ENCODE measurements at regions not wholly inside any gene's neighbourhood (a gene's known extent, or its start where the extent isn't known, plus 50 kb on each side); places are given as distances from the start of the nearest gene placed in this dataset.

DNA sequence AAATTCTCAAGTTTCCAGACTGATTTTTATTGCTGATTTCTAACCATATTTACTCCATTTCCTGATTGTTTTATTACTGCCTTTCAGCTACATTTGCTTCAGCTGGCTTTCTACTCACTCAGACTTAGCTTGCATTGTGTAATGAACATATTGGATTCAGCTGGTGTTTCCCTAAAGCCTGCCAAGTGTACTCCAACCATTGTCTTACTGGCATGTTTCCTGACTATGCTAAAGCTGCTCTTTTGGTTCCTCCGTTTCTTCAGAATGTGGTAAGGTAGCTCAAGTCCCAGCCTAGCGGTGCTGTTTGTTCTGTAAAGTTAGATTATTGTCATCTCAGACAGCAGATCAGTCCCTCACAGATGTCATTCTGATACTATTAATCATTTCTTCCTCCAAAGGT lies 53.1 kb upstream of the GLRA2 start:
- Mint-ChIP-seq H3K9me3 (peaks cover 0 to 6% (median 0%) of the 10 kb centered on the region in 7 donors), H3K36me3 (no peaks in the 10 kb centered on the region), H3K27me3 (peaks cover 0 to 6% (median 0%) of the 10 kb centered on the region in 3 donors), H3K27ac (no peak overlapping the region), H3K4me1 (no peaks in the 10 kb centered on the region), H3K4me3 (no peak overlapping the region)
- no peak for DNase-seq
- no peak for ATAC-seq (ENCODE audit: low read depth in 2 of 2)

DNA sequence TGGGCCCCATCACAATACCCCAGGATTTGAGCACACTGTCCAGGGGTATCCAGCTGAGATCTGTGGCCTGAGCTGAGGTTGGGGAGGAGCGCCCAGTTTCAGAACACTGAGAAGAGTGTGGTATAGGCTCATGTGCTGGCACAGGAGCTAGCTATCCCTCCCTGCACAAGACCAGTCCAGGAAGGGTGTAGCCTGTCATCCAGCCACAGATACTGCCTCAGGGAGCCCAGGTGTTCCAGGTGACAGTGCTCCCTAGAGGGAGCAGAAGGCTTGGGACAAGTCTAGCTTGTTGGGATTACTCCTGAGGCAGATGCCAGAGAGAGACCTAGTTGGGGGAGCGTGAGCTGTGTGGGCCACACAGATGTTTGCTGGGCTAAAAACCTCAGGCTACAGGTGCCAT lies 79.6 kb upstream of the GLRA2 start:
- ATAC-seq (ENCODE audit: low read depth in 2 of 2) (no peak), DNase-seq (no peak)
- H3K4me3 Mint-ChIP-seq: no peak overlapping the region
- no peaks in the 10 kb centered on the region for H3K4me1 Mint-ChIP-seq
- no peaks in the 10 kb centered on the region for H3K36me3 Mint-ChIP-seq
- peaks cover 2 to 6% (median 4%) of the 10 kb centered on the region in 7 donors for H3K9me3 Mint-ChIP-seq
- peaks cover 0 to 3% (median 0%) of the 10 kb centered on the region in 3 donors for H3K27me3 Mint-ChIP-seq
- H3K27ac Mint-ChIP-seq: no peak overlapping the region

DNA sequence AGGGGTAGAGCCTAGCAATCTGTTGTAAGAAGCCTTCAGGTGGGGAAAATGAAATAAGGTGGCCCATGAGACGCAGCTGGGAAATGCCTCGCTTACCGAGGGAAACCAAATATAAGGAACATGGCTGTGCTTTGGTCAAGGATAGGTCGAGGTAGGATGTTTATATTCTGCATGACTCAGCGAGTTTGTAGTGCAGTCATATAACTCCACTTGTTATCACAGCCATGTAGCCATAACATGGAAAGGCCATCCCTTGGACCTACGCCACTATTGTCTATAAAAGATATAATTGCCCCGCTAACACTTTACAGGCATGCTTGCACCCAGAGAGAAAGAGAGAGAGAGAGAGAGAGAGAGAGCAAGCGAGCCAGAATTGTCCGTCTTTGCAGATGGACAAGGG lies 80.9 kb upstream of the GLRA2 start:
- H3K27ac Mint-ChIP-seq: no peak overlapping the region
- DNase-seq (no peak), ATAC-seq (ENCODE audit: low read depth in 2 of 2) (no peak)
- H3K9me3 Mint-ChIP-seq: peaks cover 0 to 6% (median 2%) of the 10 kb centered on the region in 7 donors
- H3K36me3 Mint-ChIP-seq: no peaks in the 10 kb centered on the region
- H3K27me3 Mint-ChIP-seq: peaks cover 0 to 3% (median 0%) of the 10 kb centered on the region in 3 donors
- H3K4me1 Mint-ChIP-seq: no peaks in the 10 kb centered on the region
- no peak overlapping the region for H3K4me3 Mint-ChIP-seq

DNA sequence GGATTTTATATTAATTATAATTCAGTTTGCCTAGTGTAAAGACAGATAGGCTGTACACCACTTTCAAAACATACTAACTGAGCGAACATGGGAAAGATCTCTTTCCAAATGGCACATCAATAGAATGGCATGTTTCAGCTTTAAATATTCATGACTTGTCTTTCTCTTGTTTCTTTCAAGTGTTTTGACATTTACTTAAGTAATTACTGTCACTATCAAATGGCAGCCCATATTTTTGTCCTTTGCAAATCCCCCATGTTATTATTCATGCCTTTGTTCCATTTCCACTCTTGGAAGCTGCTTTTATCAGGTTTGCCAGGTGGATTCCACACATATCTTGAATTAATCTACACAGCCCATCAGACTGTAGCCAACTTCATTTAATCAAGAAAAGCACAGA lies 89.2 kb upstream of the GLRA2 start:
- Mint-ChIP-seq H3K27me3 (no peaks in the 10 kb centered on the region), H3K4me1 (no peaks in the 10 kb centered on the region), H3K9me3 (peaks cover 0 to 5% (median 4%) of the 10 kb centered on the region in 7 donors), H3K4me3 (no peak overlapping the region), H3K27ac (no peak overlapping the region), H3K36me3 (no peaks in the 10 kb centered on the region)
- DNase-seq: no peak
- no peak for ATAC-seq (ENCODE audit: low read depth in 2 of 2)

DNA sequence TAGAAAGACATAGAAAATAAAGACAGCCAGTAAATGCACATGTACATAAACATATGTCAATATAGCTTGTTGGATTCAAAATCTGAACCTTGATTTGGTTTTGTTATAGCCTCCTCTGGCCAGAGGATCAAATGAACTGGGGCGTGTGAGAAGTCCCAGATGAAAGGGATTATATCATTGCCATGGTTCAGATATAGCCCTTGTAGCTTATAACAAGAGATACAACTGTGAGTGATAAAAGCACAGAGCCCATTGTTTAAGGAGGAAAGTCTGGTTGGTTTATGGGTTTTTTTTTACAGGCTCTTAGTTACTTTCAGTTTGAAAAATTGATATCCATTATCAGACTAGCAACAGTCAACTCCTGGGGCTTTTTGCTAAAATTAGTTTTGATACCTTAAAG lies 101.7 kb upstream of the GLRA2 start:
- Mint-ChIP-seq H3K36me3 (no peaks in the 10 kb centered on the region), H3K4me1 (no peaks in the 10 kb centered on the region), H3K4me3 (no peak overlapping the region), H3K9me3 (peaks cover 0 to 9% (median 0%) of the 10 kb centered on the region in 7 donors), H3K27ac (no peak overlapping the region), H3K27me3 (peaks cover 0 to 9% (median 0%) of the 10 kb centered on the region in 3 donors)
- DNase-seq (no peak), ATAC-seq (ENCODE audit: low read depth in 2 of 2) (no peak)

DNA sequence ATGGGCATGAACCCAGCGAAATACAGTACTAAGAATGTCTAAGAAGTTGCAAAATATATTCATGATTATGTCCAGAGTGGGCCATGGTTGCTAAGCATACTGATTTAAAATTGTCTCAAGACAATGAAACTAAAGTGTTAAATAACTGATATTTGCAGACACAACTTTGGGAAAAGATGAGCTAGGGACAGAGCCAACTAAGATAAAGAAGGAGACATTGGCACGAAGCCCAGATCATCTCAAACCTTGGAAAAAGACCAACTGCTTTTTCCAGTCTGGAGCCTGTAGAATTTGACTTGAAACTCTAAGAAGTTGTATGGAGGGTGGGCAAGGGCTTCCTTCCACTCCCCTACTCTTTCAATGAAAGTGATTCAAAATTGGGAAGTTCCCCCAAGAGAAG lies 108.5 kb upstream of the GLRA2 start:
- no peaks in the 10 kb centered on the region for H3K36me3 Mint-ChIP-seq
- no peaks in the 10 kb centered on the region for H3K27me3 Mint-ChIP-seq
- DNase-seq (no peak), ATAC-seq (ENCODE audit: low read depth in 2 of 2) (no peak)
- H3K27ac Mint-ChIP-seq: no peak overlapping the region
- H3K9me3 Mint-ChIP-seq: peaks cover 0 to 12% (median 0%) of the 10 kb centered on the region in 7 donors
- H3K4me3 Mint-ChIP-seq: no peak overlapping the region
- H3K4me1 Mint-ChIP-seq: no peaks in the 10 kb centered on the region

DNA sequence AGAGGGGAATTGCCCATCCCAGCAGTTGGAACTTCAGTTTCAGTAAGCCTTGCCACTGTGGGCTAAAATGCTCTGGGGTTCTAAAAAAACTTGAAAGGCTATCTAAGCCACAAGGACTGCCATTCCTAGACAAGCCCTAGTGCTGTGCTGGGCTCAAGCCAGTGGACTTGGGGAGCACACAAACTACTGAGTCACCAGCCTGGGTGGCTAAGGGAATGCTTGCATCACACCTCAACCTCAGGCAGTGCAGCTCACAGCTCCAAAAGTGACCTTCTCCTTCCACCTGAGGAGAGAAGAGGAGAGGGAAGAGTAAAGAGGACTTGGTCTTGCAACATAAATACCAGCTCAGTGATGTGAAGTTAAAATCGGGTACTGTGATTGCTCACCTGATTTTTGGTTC lies 116.7 kb upstream of the GLRA2 start:
- Mint-ChIP-seq H3K27ac (no peak overlapping the region), H3K27me3 (peaks cover 0 to 5% (median 0%) of the 10 kb centered on the region in 3 donors), H3K9me3 (peaks cover 0 to 17% (median 3%) of the 10 kb centered on the region in 7 donors), H3K4me1 (no peaks in the 10 kb centered on the region), H3K4me3 (no peak overlapping the region), H3K36me3 (no peaks in the 10 kb centered on the region)
- ATAC-seq (ENCODE audit: low read depth in 2 of 2) (no peak), DNase-seq (no peak)

DNA sequence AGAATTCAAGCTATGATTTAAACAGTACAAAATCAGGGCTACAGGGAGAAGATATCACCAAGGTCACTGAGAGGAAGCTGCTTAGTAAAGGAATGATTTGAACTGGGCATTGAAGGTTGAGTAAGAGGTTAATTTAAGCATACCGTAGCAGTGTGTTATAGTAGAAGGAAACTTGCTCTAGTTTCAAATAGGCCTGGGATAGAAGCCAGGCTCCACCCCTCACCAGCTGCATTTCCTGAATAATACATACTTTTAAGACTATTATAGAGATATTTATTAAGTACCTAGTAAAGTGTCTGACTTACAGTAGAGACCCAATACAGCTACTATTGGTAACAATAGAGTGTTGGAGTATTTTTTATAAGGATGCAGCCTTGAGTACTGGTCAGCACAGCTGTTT lies 118.0 kb upstream of the GLRA2 start:
- H3K4me1 Mint-ChIP-seq: no peaks in the 10 kb centered on the region
- no peak for DNase-seq
- H3K36me3 Mint-ChIP-seq: no peaks in the 10 kb centered on the region
- H3K9me3 Mint-ChIP-seq: peaks cover 0 to 17% (median 3%) of the 10 kb centered on the region in 7 donors
- H3K27me3 Mint-ChIP-seq: peaks cover 0 to 5% (median 0%) of the 10 kb centered on the region in 3 donors
- no peak for ATAC-seq (ENCODE audit: low read depth in 2 of 2)
- H3K27ac Mint-ChIP-seq: no peak overlapping the region
- no peak overlapping the region for H3K4me3 Mint-ChIP-seq

DNA sequence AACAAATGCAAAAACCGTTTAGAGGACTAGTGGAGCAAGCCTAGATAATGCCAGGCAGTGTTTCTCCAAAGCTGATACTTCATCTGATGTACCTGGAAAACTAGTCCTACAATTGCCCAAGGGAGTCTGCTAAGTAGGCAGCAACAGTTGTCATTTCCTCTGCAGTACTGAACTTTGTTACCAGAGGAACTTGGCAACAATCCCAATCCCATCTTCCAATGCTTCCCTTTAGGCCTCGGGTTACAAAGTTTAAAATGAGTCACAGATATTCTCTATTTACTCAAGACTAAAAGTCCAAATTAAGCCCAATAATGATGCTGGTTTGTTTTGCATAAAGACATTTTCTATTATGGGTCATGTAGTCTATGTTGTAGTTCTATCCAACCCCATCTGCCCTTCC lies 120.0 kb upstream of the GLRA2 start:
- Mint-ChIP-seq H3K36me3 (no peaks in the 10 kb centered on the region), H3K9me3 (peaks cover 0 to 10% (median 3%) of the 10 kb centered on the region in 7 donors), H3K27ac (no peak overlapping the region), H3K4me1 (no peaks in the 10 kb centered on the region), H3K27me3 (peaks cover 0 to 5% (median 0%) of the 10 kb centered on the region in 3 donors), H3K4me3 (no peak overlapping the region)
- ATAC-seq (ENCODE audit: low read depth in 2 of 2) (no peak), DNase-seq (no peak)

DNA sequence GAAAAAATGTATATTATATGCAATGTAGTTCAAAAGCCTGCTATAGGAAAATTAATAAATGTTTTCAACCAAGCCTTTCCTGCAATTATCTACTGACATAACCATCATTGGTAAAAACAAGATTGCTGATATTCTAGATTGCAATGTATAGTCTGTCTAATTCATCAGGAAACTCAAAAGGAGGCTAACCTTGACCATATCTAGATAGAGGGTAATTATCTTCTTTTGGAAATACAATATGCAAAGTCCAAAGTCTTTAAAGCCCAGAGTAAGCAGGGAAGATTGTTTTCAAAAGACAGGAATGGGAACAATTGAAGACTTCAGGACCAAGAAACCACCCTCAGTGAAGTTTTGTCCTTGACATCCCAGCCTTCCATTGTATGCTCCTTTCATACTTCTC lies 123.1 kb upstream of the GLRA2 start:
- no peak overlapping the region for H3K27ac Mint-ChIP-seq
- H3K36me3 Mint-ChIP-seq: no peaks in the 10 kb centered on the region
- DNase-seq (no peak), ATAC-seq (ENCODE audit: low read depth in 2 of 2) (no peak)
- H3K4me1 Mint-ChIP-seq: no peaks in the 10 kb centered on the region
- H3K9me3 Mint-ChIP-seq: peaks cover 0 to 3% (median 0%) of the 10 kb centered on the region in 7 donors
- H3K4me3 Mint-ChIP-seq: no peak overlapping the region
- H3K27me3 Mint-ChIP-seq: peaks cover 0 to 5% (median 0%) of the 10 kb centered on the region in 3 donors

DNA sequence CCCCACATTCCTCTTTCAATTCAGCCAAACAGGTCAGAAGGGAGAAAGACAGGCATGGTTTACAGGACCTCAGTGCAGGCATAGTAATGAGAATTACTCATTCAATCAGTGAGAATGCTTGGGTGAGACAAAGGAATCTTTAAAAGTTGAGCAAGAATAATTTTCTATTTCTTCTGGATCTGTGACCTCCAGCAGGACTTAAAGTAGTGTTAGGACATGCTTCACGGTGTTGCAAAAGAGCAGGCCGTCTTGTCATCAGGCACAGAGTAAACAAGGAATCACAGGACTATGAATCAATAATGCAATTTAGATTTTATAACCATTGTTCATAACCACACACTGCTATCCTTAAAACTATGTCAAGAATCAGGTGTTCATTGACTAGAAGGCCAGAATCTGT lies 130.6 kb upstream of the GLRA2 start:
- Mint-ChIP-seq H3K27me3 (no peaks in the 10 kb centered on the region), H3K36me3 (no peaks in the 10 kb centered on the region), H3K4me1 (no peaks in the 10 kb centered on the region), H3K4me3 (no peak overlapping the region), H3K27ac (no peak overlapping the region), H3K9me3 (peaks cover 0 to 12% (median 4%) of the 10 kb centered on the region in 7 donors)
- ATAC-seq (ENCODE audit: low read depth in 2 of 2) (no peak), DNase-seq (no peak)

DNA sequence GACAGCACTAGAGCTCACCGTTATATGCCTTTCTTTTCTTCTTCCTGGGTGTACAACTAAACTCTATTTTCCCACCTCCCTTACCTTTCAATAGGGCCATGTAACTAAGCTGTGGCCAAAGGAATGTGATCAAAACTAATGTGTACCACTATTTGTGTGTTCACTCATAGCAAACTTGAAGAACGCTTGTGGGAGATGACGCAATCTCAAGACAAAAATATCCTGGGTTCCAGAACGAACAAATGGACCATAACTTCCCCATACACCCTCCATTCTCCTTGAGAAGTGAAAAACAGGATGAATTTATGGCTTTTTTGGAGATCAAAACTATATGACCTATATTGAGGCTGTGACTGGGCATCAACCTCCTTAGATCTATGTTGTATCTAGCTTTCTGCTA lies 139.7 kb upstream of the GLRA2 start:
- DNase-seq (no peak), ATAC-seq (ENCODE audit: low read depth in 2 of 2) (no peak)
- Mint-ChIP-seq H3K4me3 (no peak overlapping the region), H3K27me3 (peaks cover 0 to 10% (median 4%) of the 10 kb centered on the region in 3 donors), H3K9me3 (peaks cover 0 to 17% (median 6%) of the 10 kb centered on the region in 7 donors), H3K4me1 (no peaks in the 10 kb centered on the region), H3K27ac (no peak overlapping the region), H3K36me3 (no peaks in the 10 kb centered on the region)

DNA sequence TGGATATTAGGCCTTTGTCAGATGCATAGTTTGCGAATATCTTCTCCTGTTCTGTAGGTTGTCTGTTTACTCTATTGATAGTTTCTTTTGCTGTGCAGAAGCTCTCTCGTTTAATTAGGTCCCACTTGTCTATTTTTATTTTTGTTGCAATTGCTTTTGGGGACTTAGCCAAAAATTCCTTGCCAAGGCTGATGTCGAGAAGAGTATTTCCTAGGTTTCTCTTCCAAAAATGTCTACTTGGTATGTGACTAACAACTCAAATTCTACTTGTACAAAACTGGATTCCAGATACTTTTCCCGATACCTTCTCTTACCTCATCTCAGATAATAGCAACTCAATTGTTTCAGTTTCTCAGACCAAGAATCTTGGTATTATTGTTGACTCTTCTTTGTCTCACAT lies 142.4 kb upstream of the GLRA2 start:
- no peak for DNase-seq
- Mint-ChIP-seq H3K36me3 (no peaks in the 10 kb centered on the region), H3K9me3 (peaks cover 0 to 7% (median 3%) of the 10 kb centered on the region in 7 donors), H3K4me1 (no peaks in the 10 kb centered on the region), H3K27ac (no peak overlapping the region), H3K27me3 (peaks cover 0 to 10% (median 4%) of the 10 kb centered on the region in 3 donors), H3K4me3 (no peak overlapping the region)
- no peak for ATAC-seq (ENCODE audit: low read depth in 2 of 2)

DNA sequence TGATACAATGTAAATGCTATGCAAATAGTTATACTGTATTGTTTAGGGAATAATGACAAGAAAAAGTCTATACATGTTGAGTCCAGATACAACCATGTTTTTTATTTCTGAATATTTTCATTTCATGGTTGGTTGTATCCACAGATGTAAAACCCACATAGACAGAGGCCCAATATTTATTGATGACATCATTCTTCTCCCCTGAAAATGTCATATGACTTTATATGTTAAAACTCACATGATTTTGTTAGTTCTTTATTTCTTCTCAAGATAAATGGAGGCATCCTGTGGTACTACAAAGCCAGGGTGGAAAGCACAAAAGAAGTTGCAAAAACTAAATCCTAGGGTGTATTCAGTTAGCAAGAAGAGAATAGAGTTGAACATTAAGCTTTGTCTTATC lies 149.3 kb upstream of the GLRA2 start:
- Mint-ChIP-seq H3K4me1 (no peaks in the 10 kb centered on the region), H3K27ac (no peak overlapping the region), H3K36me3 (no peaks in the 10 kb centered on the region), H3K27me3 (no peaks in the 10 kb centered on the region), H3K9me3 (peaks cover 0 to 6% (median 3%) of the 10 kb centered on the region in 7 donors), H3K4me3 (no peak overlapping the region)
- DNase-seq (no peak), ATAC-seq (ENCODE audit: low read depth in 2 of 2) (no peak)

DNA sequence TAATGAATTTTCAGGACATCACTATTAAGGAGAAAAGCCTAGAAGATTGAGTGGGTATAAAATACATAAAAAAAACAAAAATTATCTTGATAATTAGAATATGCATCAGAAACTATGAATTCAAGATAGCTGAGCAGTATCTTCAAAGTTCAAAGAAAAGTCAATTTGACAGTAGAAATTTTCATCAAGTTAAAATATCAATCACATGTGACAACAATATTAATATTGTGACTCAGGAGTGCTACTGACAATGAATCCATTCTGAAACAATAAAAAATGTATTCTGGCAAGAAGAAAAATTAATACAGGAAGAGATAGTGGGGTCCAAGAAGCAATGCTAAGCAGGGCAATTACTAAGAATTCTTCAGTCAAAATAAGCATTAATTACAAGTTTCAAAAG lies 151.9 kb upstream of the GLRA2 start:
- Mint-ChIP-seq H3K9me3 (peaks cover 1 to 15% (median 8%) of the 10 kb centered on the region in 7 donors), H3K4me3 (no peak overlapping the region), H3K4me1 (no peaks in the 10 kb centered on the region), H3K27me3 (no peaks in the 10 kb centered on the region), H3K36me3 (no peaks in the 10 kb centered on the region), H3K27ac (no peak overlapping the region)
- ATAC-seq (ENCODE audit: low read depth in 2 of 2): no peak
- DNase-seq: no peak

All from naive B cell (primary cell).